Subcutaneous abdominal adipose tissue (tissue), 5 donors: ENCODE measurements at regions not wholly inside any gene's neighbourhood (a gene's known extent, or its start where the extent isn't known, plus 50 kb on each side); places are given as distances from the start of the nearest gene placed in this dataset.
"Not testable (repeated sequence)": the region's sequence is repeated elsewhere in the genome, so short reads cannot be mapped to it uniquely, and the experiment has no call there.

ENCODE experiments used
- H3K27ac ChIP-seq: one replicate; pipeline ENCODE4 v1.7.0; 2013; ENCODE audit warnings: low read depth, mild to moderate bottlenecking, inconsistent platforms, low read length, moderate library complexity
- H3K27me3 ChIP-seq, 5 donors: one replicate each; pipeline ENCODE4 v1.7.0; 2013; ENCODE audit warnings: low read length in 5 of 5, inconsistent platforms in 1 of 5; ENCODE audit not compliant: control insufficient read depth in 5 of 5, insufficient read depth in 4 of 5
- H3K36me3 ChIP-seq, 5 donors: one replicate each; pipeline ENCODE4 v1.7.0; 2013; ENCODE audit warnings: low read length in 5 of 5; ENCODE audit not compliant: control insufficient read depth in 5 of 5, insufficient read depth in 5 of 5
- H3K4me1 ChIP-seq, 5 donors: one replicate each; pipeline ENCODE4 v1.7.0; 2013; ENCODE audit warnings: low read length in 5 of 5, mild to moderate bottlenecking in 3 of 5, moderate library complexity in 1 of 5; ENCODE audit not compliant: control insufficient read depth in 5 of 5, insufficient read depth in 5 of 5
- H3K4me3 ChIP-seq, 5 donors: one replicate each; pipeline ENCODE4 v1.7.0; 2013; ENCODE audit warnings: low read length in 5 of 5, low read depth in 1 of 5
- H3K9ac ChIP-seq, 5 donors: one replicate each; pipeline ENCODE4 v1.7.0; 2013; ENCODE audit warnings: low read length in 5 of 5, mild to moderate bottlenecking in 4 of 5, moderate library complexity in 3 of 5
- H3K9me3 ChIP-seq, 5 donors: one replicate each; pipeline ENCODE4 v1.7.0; 2013; ENCODE audit warnings: low read length in 5 of 5; ENCODE audit not compliant: control insufficient read depth in 5 of 5
- donor health status: healthy.
- donor health status: healthy.
- donor health status: healthy.
- donor health status: healthy.
- donor health status: healthy.

DNA sequence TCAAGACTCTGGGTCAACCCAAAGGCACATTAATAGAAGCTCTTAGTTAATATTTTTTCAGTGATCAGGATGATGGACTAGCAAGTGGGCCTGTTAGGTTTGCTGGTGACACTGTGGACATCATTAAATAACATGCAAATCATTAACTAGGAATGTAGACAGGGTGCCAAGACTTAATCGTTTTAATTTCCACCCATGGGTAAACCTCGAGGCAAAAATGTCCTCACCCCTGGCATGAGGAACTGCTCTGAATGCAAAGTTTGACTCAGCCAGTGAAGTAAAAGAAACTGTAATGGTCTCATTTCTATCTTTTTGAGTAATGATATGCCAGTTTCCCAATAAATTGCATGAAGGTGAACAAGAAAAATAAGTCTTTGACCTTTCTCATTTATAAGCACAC, 152.6 kb upstream of the MEX3C start:
- Histone ChIP-seq H3K27me3 (peaks cover 0 to 3% (median 0%) of the 10 kb centered on the region in 5 donors), H3K4me3 (no peak overlapping the region), H3K27ac (no peak overlapping the region), H3K9ac (no peak overlapping the region), H3K36me3 (no peaks in the 10 kb centered on the region), H3K4me1 (no peaks in the 10 kb centered on the region), H3K9me3 (peaks cover 0 to 3% (median 0%) of the 10 kb centered on the region in 5 donors)

DNA sequence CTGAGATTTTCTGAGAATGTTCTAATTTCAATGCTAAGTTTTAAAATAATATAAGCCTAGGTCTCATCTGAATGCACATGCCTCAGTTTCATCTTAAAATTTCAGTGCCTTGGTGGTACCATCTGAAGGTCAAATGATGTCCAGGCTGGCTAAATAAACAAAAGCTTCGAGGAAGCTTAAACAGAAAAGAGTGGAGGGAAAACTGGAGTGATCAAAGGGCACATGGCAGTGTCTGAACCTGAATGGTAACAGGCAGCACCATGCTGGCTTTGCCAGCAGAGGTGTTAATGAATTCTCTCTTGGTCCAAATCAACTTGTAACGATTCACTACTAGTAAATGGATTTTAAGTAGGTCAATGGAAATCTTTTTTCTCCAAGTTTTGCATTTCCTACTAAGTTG, 158.4 kb upstream of the MEX3C start:
- no peaks in the 10 kb centered on the region for H3K36me3 ChIP-seq
- no peaks in the 10 kb centered on the region for H3K4me1 ChIP-seq
- no peak overlapping the region for H3K27ac ChIP-seq
- H3K27me3 ChIP-seq, result peaks cover 0 to 2% (median 0%) of the 10 kb centered on the region in 5 donors
- H3K4me3 ChIP-seq, result no peak overlapping the region
- H3K9me3 ChIP-seq, result no peaks in the 10 kb centered on the region
- H3K9ac ChIP-seq, result no peak overlapping the region

GRCh38 chr18:51360301-51360700, 162.8 kb upstream of the MEX3C start:
- not testable (repeated sequence) for H3K27me3 ChIP-seq, H3K4me3 ChIP-seq

GRCh38 chr18:51361130-51361860, 163.8 kb upstream of the MEX3C start:
- Histone ChIP-seq H3K27me3 (peaks cover 0 to 2% (median 0%) of the 10 kb centered on the region in 5 donors), H3K4me1 (peaks cover 0 to 7% (median 0%) of the 10 kb centered on the region in 5 donors), H3K9ac (no peak overlapping the region), H3K36me3 (no peaks in the 10 kb centered on the region), H3K4me3 (no peak overlapping the region), H3K9me3 (no peaks in the 10 kb centered on the region), H3K27ac (no peak overlapping the region)

More at GRCh38 chr18:51360301-51360700, 162.8 kb upstream of the MEX3C start:
- not testable (repeated sequence) for H3K27ac ChIP-seq, H3K36me3 ChIP-seq, H3K9ac ChIP-seq, H3K4me1 ChIP-seq, H3K9me3 ChIP-seq

- no peak overlapping the region for H3K27ac ChIP-seq
- H3K4me3 ChIP-seq, result no peak overlapping the region
- no peaks in the 10 kb centered on the region for H3K9me3 ChIP-seq
- no peak overlapping the region for H3K9ac ChIP-seq
- no peaks in the 10 kb centered on the region for H3K36me3 ChIP-seq
- peaks cover 0 to 7% (median 0%) of the 10 kb centered on the region in 5 donors for H3K4me1 ChIP-seq
- H3K27me3 ChIP-seq, result no peaks in the 10 kb centered on the region
Observed at GRCh38 chr18:51363384-51363783, 165.9 kb upstream of the MEX3C start.

GRCh38 chr18:51370996-51371395, 173.5 kb upstream of the MEX3C start:
- H3K9me3 ChIP-seq, result no peaks in the 10 kb centered on the region
- H3K9ac ChIP-seq, result no peak overlapping the region
- H3K4me1 ChIP-seq, result no peaks in the 10 kb centered on the region
- H3K4me3 ChIP-seq, result no peak overlapping the region
- H3K36me3 ChIP-seq, result no peaks in the 10 kb centered on the region
- no peak overlapping the region for H3K27ac ChIP-seq
- no peaks in the 10 kb centered on the region for H3K27me3 ChIP-seq

DNA sequence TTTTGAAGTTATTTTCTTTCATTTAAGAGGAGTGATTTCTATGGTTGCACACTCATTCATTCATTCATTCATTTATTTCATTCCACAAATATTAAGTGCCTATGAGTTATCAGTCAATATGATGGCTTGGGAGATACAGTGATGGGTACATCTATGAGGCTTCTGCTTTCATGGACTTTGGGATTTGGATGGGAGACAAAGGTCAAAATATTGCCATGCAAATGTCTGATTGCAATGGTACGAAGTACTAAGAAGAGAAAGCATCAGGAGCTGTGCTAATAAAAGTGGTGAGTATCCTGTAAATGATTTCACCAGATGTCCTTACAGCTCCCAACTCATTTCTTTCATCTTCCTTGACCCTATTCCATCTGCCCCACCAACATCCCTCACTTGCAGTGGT, 174.4 kb upstream of the MEX3C start:
- Histone ChIP-seq H3K27me3 (no peaks in the 10 kb centered on the region), H3K9ac (no peak overlapping the region), H3K4me1 (no peaks in the 10 kb centered on the region), H3K36me3 (no peaks in the 10 kb centered on the region), H3K9me3 (no peaks in the 10 kb centered on the region), H3K27ac (no peak overlapping the region), H3K4me3 (no peak overlapping the region)

DNA sequence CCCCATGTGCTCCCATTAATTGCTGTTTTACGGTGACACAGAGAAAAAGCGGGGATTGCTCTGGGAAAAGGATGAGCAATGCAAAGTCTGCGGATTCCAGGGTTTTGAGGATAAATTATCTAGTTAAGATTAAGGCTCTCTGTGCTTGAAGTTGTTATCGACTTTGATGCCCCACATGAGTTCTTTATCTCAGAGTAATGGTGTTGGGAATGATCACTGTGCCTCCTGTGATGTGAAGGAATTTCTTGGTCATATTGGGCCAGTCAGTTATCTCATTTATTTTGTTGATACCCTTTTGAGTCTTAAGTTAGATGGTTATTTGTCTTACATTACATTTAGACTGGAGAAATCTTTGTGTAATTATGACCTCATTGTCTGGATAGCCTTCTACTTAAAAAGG, 184.6 kb upstream of the MEX3C start:
- Histone ChIP-seq H3K9ac (no peak overlapping the region), H3K4me3 (no peak overlapping the region), H3K27ac (no peak overlapping the region), H3K27me3 (no peaks in the 10 kb centered on the region), H3K36me3 (no peaks in the 10 kb centered on the region), H3K9me3 (no peaks in the 10 kb centered on the region), H3K4me1 (no peaks in the 10 kb centered on the region)

DNA sequence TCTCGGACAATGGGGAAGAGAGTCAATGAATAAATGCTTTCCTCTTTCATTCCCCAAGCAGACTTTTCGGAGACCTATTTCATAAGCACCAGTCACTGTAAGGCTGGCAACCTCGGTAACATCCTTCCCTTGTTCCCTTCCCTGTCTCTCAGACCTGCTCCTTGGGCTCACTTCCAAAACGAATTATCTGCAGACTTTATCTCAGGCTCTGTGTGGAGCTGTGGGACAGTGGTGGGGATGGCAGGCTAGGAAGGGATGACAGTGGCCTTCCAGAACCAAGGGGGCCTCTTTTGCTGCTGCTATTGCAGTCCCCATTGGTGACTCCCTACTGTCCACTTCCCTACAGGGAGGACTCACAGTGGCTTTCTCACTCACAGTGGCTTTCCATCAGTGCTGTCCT, 185.6 kb upstream of the MEX3C start:
- no peaks in the 10 kb centered on the region for H3K4me1 ChIP-seq
- H3K27ac ChIP-seq, result no peak overlapping the region
- H3K9ac ChIP-seq, result no peak overlapping the region
- no peaks in the 10 kb centered on the region for H3K9me3 ChIP-seq
- no peaks in the 10 kb centered on the region for H3K27me3 ChIP-seq
- H3K4me3 ChIP-seq, result no peak overlapping the region
- no peaks in the 10 kb centered on the region for H3K36me3 ChIP-seq

GRCh38 chr18:51383711-51384110, 186.2 kb upstream of the MEX3C start:
- H3K4me3 ChIP-seq, result no peak overlapping the region
- no peak overlapping the region for H3K27ac ChIP-seq
- H3K4me1 ChIP-seq, result no peaks in the 10 kb centered on the region
- no peaks in the 10 kb centered on the region for H3K27me3 ChIP-seq
- no peak overlapping the region for H3K9ac ChIP-seq
- no peaks in the 10 kb centered on the region for H3K9me3 ChIP-seq
- no peaks in the 10 kb centered on the region for H3K36me3 ChIP-seq
